Daoy (cell line): ENCODE measurements at regions not wholly inside any gene's neighbourhood (a gene's known extent, or its start where the extent isn't known, plus 50 kb on each side); places are given as distances from the start of the nearest gene placed in this dataset.
A peak's percentile ranks its signal among the peaks of the same experiment; 100 is the strongest.

Experiments used
- DNase-seq: peaks from one replicate; pipeline ENCODE4 v3.0.0-alpha.2; 2015; ENCODE audit warnings: low read depth

DNA sequence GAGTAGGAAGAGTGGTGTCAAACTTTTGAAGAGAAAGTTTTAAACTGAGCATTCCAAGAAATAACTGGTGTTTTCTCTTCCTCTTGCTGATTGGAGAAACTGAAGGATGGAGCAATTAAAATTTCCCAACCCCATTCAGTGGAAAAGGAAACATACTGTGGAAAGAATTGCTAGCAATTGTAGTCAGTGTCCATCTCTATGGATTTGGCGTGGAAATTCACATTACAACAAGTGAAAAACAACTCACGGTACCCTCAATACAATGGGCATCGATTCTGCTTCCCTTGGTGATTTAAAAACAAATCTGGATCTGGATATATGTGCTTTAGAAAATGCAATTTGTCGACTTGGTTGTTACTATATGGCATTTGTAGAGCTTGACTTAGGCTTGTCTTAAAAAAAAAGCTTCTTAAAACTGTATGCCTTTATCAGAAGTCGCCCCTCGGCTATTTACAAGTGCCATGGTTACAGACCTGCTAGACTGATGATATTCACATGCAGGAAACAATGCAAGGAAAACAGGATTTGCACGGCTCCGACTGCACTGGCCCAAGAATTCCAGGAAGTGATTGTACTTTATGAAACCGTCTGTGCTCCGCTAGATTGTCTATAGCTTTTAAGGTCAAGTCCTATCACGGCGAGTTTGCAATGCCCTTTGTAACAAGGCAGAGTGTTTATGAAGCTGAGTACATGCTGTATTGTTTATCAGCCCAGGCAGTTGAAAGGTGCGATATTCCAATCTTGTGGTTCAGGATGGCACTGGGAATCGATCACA lies 131.7 kb upstream of the PHACTR1 start:
- DNase-seq = no peak

DNA sequence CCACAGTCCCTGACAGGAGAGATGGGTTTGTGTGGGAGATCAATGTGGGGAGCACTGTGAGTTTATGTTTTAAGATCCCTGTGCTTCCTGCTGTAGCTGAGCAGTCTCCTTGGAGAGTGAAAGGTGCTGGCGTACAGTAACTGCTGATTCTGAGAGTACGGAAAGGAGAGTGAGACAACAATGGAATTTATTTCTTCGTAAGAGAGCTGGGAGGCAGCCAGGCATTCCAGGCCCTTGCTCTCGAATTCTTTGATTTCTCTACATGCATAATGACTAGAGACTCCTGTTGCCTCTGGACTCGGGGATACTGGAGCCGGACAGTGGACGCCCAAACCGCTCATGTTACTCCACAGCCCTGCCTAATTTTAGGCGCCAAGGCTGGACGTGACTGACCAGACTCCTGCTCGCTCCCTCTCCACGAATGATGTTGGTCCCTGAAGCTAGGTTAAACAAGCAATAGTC lies 131.0 kb upstream of the PHACTR1 start:
- no peak for DNase-seq

DNA sequence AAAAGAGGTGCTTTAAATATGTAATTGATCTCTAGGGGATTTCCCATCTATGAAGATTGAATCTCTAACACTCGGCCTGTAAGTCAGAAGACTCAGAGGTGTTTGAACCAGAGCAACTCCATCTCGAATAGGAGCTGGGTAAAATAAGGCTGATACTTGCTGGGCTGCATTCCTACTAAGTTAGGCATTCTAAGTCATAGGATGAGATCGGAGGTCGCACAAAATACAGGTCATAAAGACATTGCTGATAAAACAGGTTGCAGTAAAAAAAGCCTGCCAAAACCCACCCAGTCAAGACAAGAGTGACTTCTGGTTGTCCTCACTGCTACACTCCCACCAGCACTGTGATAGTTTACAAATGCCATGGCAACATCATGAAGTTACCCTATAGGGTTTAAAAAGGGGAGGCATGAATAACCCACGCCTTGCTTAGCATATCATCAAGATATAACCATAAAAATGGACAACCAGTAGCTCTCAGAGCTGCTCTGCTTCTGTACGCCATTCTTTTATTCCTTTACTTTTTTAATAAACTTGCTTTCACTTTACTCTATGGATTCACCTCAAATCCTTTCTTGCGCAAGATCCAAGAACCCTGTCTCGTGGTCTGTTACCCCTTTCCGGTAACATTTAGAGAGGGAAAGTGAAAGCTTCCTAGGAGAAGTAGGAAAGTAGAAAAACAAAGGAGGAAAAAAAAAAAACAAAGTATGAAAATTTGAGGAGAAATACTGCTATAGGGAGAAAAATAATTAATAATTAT lies 129.7 kb upstream of the PHACTR1 start:
- no peak for DNase-seq

DNA sequence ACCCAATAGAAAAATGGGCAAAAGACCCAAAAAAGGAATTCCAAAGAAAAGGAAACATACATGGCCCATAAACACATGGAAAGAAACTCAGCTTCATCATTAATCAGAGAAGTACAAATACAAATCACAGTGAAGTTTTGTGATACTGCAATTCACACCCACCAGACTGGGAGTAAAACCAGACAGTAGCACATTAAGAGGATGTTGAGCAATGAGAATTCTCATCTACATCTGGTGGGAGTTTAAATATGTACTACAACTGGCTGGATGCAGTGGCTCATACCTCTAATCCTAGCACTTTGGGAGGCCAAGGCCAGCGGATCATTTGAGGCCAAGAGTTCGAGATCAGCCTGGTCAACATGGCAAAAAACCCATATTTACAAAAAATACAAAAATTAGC lies 125.7 kb upstream of the PHACTR1 start:
- DNase-seq = no peak

DNA sequence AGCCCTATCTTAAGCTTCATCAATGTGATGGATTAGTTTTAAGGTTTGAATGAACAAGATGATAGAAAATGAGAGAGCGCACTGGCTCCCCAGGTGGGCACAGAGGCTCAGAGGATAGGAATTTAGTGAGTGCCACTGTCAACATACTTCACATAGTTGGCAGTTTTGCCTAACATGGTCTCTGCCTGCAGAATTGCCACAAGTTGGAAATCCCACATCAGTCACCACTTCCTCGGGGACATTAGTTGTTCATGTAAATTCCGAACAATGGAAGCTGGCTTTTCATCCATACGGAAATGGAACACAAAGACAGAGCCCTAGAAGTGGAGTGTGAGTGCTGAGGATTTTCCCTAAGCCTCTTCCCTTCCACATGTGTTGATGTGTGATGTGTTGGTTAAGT lies 123.9 kb upstream of the PHACTR1 start:
- peak; percentile 83 for DNase-seq

DNA sequence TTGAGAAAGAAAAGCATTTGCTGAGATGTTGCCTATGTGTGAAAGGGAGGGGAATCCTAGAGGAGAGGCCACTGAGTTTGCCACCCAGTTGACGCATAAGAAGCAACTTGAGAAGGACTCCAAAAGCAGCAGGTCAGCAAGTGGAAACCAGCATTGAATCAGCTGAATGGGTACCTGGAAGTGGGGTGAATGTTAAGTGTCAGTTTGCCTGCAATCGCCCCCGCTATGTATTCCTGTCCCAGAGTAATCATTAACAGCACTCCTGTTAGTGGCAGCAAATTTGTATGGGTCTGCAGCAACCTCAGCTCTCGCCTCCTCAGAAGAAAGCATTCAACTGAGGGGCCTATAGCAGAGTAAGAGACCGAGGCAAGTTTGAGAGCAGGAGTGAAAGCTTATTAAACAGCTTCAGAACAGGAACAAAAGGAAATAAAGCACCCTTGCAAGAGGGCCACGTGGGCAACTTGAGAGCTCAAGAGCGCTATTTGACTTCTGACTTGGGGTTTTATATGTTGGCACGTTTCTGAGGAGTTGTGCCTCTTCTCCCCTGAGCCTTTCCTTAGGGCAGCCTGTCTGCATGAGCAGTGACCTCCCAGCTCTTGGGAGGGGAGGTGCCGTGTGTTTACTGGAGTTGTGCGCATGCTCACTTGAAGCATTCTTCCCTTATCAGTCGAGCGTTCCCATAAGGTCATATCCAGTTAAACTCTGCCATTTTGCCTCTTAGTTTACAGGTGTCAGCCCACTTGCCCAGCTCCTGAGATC lies 122.6 kb upstream of the PHACTR1 start:
- no peak for DNase-seq

DNA sequence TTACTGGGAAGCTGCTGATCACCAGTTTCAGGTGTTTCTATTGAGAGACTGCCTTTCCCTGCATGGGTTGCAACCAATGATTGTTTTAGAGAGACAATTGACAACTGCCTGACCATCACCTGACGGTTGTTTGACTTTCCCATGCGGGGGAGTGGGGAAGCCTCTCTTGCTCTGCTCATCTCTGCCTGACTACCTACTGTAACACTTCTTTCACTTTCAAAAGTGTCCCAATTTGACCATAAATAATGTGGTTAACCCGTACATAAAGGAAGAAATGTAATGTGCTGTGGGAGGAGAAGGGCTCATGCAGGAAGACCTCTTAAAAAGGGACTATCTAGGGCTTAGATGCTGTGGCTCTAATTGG lies 122.1 kb upstream of the PHACTR1 start:
- DNase-seq = no peak

DNA sequence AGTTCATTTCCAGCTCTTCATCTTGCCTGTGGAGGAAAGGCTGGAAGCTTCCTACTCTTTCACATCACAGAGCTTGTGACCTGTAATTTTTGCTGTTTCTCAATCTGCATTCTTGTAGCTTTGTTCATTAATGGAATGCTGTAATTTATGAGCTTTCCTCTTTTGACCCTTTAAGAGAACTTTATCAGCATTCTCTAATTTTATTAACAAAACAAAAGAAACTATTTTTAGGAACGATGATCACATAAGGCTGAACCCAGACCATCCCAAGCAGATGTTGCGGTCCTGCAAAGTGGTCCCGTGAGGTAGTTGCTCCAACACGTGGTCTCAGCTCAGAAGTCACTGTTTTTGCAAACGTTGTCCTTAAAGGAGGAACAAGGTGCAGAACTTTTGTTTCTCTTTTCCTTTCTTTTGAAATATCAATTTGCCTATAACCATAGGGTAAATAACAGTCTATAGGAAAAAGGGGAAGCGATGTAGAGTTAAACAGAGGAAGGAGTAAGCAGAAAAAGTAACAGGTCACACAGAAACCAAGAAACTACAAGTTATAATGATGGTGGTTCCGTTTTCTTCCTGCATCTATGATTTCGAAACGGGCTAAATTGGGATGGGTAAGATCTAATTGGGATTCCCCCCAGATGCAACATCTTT lies 121.3 kb upstream of the PHACTR1 start:
- no peak for DNase-seq

DNA sequence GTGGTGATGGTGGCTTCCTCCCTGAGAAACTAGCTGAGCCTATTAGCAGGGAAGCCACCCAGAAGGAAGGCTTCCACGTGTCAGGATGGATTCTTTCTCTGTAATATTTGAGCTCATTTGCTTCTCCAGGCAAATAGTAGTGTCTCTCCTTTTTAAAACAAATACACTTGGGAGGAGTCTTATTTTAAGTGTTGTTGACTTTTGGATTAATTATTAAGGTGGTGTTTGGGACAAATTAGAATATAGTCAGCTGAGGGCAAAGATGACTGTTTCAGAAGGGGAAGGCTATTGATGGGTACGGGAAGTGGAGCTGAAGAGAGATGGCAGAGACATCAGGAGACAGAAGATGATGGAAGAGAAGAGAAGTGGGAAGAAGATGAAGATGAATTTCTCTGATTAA lies 119.8 kb upstream of the PHACTR1 start:
- DNase-seq = no peak

DNA sequence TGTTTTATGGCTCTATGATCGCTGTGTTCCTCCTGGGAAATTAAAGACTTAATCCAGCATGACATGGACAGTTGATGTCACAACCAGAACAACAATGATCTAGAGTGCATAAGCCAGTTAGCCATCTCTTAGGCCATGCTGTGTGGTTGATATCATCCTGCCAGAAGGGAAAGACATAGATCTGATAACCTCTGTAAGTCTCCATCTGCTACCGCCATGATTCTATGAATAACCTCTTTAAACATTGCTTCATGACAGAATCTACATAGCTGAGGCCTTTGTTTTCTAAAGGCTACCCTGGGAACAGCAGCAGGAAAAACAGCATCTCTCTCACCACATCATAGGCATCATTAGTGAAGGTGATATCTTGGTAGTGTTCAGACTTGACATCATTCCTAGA lies 117.6 kb upstream of the PHACTR1 start:
- no peak for DNase-seq

DNA sequence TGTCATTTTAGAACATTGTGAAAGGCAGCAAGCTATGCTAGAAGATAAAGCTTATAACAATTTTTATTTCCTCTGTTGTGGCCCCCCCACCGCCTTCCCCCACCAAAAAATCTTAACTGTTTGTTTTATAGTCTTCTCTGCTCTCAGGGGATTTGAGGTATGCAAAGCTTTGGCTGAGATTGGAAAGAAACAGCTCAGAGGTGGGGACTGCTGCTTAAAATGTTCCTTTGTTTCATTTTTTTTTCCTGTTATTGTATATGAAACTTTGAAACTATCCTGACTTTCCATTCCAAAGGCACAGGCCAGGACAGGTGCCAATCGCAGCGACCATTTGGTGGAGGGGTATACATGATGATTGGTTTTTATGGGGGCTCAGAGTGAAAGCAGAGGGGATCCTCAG lies 114.7 kb upstream of the PHACTR1 start:
- DNase-seq = no peak

DNA sequence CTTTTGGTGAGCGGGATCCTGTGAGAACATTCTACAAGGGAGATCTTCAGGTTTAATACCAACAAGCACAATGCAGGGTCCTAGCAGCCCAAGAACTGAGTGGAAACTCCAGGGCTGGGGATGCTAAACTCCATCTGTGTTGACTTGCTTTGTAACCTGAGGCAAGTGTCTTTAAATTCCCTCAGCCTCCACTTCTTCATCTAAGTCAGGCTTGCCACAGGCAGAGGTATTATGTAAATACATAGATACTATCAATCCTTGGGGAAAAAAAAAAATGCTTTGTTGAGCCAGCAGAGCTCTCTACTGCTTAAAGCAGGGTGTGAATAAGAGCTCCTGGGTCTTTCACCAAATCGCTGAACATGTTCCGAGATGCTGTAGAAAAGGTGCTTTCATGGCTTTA lies 114.2 kb upstream of the PHACTR1 start:
- no peak for DNase-seq

DNA sequence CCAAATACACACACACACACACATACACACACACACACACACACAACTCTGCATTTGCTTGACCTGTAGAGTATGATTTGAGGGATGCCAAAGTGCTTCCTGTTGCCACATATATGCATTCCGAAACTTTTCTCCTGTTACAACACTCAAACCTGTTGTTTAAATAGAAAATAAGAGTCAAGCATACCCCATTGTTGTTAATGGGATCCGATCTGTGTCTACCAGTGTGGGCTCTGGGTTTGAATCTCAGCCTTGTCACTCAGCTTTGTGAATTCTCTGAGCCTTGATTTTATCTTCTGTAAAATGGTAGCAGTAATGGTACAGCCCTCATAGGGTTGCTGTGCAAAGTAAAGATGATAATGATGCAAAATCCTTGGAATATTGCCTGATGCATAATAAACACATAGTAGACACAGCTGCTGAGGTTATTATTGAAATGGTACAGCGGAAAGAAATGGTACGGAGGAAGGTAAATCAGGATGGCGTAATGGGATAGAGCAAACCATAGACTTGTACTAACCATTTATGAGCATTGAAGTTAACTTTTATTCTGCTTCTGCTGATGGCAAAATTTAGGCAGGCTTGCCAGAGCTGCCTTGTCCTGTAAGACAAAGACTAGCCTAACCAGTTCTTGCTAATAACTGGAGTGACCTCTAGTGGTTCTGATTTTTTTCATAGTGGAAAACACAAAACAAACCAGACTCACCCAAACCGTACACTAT lies 113.5 kb upstream of the PHACTR1 start:
- peak; percentile 54 for DNase-seq

DNA sequence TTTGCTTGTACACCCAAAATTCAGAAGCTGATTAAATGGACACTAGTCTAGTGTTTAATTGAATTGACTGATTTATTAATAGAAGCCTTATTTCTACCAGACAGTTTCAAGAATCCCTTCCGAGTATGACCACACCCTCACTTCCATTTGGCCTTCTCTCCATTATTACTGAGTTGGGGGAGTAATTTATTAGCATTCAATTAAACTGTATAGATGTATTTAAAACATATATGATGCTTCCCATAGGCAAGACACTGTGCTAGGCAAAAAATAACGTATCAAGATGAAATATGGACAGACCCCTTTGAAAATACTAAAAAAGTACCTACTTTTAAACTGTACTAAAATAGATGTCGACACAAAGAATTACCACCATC lies 112.9 kb upstream of the PHACTR1 start:
- no peak for DNase-seq

DNA sequence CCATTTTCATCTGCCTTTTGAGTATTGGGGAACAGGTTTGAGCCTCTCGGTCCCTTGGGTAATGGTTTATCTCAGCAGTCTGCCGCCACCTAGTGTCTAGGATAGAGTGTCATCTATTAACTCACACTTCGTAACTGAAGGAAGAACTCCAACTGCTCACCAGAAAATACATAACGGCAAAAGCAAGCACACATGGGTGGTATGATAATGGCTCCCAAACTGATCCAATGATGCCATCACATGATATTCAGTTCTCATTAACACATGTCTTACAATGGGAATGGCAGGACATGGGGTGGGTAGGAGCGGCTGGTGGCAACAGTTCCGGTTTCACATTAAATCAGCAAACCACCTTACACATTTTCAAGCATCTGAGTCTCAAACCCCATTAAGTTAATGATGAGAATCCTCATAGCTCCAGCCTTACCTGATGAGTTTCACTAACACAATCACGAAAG lies 110.7 kb upstream of the PHACTR1 start:
- peak; percentile 76 for DNase-seq

DNA sequence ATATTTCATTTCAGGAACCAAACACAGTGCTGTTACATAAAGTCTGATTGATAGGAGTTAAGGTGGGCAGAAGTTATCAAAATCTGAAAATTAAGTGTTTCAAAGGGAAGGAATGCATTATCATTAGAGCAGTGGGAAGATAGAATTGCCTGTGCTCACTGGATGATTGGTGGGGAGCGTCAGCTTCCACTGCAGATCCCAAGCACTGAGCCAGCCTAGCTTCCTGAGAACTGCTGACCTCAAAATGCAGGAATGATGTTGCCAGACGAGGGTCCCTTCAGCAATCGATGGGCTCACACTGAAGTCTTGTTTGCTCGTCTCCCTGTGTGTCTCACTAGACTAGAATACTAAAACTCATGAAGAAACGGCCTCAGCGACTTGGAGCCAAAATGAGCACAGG lies 110.0 kb upstream of the PHACTR1 start:
- no peak for DNase-seq

DNA sequence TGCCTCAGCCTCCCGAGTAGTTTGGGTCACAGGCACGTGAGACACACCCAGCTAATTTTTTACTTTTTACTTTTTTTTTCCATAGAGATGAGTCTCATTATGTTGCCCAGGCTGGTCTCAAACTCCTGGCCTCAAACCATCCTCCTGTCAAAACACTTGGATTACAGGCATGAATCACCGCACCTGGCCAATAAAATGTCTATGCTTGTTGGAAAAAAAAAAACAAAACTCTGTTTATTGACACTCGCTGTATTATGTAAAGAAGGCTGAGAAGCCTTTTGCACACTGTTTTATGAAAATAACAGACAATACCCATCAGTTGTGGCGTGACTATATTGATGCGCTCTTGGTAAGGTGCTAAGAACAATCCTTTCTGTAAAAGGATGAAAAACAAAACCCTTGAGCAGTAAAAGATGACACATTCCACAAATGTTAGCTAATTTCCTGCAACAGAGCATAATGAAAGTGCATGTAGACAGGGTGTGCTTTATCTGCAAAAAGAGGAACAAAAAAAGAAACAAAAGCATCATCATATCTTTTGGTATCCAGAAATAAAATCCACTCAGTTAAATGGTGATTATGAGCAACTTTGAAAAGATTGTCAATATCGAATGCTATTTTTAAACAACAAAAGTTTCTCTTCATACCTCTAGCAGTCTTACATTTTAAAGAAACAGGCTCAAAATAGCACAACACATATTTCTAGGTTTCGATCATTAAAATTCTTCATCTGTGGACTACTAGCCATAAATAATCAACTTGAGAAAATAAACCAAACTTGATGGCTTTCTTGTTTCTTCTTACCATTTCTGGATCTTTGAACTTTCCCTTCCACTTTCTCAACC lies 108.3 kb upstream of the PHACTR1 start:
- DNase-seq = peak; percentile 59

DNA sequence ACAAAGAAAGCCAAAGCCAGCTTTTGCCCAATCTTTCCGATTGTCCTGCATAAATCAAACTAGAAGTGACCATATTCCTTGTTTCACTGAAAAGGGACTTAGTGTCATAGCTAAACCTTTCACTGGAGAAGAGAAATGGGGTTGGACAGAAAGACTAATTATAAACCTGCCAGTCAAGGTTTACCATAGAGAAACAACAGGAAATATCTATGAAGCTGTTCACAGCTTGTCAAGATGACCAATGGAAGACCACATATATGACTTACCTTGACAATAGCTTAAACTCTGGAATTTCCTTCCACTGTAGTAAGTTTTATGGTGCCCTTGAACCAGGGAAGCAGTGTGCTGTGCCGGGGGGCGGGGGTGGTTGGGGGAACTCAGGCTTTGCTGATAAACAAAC lies 107.7 kb upstream of the PHACTR1 start:
- DNase-seq = no peak

DNA sequence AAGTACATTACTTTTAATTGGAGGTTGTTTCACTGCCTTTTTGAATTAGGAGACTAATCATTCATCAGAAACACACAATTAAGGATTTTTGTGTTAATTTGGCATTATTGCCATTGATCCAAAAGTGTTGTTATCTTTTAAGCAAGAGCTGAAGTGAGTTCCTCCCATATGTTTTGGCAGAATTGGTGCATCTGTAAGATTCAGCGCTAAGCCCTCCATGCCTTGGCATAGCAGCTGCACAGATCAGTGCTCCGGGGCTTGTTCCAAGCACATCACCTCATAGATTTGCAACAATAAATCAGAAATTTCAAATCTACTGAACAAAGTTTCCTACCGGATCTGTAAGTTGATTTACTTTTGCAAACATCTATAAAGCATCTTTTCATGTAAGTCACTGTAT lies 106.8 kb upstream of the PHACTR1 start:
- DNase-seq = no peak

DNA sequence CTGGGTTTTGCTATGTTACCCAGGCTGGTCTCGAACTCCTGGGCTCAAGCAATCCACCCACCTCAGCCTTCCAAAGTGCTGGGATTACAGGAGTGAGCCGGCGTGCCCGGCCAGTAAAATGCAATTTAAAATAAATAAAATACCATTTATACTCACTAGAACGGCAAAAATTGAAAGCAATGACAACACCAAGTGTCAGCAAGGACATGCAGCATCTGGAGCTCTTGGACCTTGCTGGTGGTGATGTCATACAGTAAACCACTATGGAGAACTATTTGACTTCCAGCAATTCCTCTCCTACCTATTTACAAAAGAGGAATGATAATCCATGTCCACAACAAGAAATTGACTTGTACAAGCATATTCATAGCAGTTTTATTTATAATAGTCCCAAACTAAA lies 105.7 kb upstream of the PHACTR1 start:
- no peak for DNase-seq

DNA sequence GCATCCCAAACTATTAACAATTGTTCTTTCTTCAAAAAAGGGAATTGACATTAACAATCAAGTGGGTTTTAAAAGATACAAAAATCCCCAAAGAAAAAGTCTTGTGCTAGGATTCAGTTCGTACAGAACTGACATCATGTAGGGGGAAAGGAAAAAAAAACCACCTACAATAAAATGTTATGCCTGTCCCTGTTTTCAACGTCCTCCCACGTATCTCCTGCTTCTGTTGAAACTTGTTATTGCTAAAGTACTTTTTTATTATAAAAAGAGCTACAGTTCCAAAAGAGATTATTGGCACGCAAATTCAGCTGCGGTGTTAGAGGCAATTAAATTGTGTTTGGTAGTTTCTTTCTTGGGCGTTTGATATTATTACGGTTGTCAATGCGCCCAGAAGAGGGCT lies 102.8 kb upstream of the PHACTR1 start:
- DNase-seq = no peak
